ENCODE measurements at regions not wholly inside any gene's neighbourhood (a gene's known extent, or its start where the extent isn't known, plus 50 kb on each side); places are given as distances from the start of the nearest gene placed in this dataset.
"Not testable (repeated sequence)": the region's sequence is repeated elsewhere in the genome, so short reads cannot be mapped to it uniquely, and the experiment has no call there.

DNA sequence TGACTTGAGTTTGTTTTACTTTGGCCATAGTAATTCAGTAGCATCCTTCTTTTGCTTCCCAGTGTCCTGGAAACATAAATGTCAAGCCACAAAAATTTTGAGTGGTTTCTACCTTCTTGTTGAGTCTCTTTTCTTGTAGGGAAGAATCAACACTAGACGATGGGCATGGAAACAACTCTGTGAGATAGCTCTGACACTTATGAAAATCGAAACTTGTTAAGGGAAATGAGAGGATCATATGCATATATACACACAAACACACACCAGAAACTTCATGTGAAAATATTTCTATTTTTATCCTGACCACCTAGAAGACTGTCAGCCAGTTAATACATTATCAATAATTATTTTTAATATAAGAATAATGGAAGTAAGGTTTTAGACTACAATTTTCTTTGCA lies 1247.3 kb upstream of the FLRT2 start:
- no peak for DNase-seq (ENCODE audit: low spot score)

DNA sequence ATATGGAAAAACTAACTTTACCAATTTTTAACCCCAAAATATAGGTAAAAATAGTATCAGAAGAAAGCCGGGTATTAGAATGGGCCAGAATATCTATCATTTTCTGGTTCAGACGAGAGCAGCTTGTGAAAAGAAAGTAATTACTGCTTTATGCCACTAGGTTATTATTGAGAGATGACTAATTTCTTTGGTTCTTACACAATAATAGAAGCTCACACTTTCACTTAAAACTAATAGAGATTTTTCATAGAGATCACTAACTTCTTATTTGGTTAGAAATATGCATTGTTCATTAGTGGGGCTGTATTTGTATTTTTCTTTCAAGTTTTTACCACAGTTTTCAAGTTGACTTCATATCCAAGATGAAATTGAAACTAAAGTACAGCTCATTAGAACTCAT lies 1241.2 kb upstream of the FLRT2 start:
- DNase-seq (ENCODE audit: low spot score), result no peak

DNA sequence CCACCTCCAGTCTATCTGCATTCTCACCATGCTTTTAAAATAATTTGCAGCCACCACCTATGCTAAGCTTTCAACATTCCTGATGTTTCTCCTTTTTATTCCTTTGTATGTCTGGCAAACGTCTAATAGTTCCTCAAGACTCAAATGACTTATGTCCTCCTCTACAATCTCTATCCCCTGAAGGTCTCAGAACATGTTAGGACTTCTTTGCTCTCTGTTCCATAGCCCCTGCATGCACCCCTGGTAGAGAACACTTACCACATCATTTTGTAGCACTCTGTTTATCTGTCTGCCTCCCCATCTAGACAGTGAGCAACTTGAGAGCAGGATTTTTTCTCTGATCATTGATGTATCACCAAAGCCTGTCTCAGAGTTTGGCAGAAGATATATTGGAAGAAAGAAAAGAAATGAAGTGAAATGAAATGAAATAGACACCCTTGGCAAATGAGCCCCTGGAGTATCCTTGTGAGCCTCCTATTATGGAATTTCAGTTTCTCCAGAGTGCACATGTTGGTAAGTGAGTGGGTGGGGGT lies 1231.2 kb upstream of the FLRT2 start:
- no peak for DNase-seq (ENCODE audit: low spot score)

DNA sequence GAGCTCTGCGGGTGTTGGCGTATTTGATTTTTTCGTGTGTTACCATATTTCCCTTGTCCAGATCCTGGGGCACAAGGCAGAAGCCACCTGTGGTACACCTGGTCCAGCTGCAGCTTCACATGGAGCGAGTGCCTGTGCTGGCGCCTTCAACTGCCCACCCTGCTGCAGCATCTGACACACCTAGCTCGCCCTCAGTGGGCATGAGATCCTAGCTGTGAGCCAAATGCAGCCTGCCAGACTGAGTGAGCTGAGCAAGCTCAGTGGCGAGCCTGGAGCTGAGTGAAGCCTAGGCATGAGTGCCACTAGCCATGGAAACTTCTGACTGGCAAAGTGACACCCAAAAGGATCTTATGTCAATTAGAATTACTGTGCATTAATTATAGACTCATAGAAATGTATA lies 1226.8 kb upstream of the FLRT2 start:
- no peak for DNase-seq (ENCODE audit: low spot score)

DNA sequence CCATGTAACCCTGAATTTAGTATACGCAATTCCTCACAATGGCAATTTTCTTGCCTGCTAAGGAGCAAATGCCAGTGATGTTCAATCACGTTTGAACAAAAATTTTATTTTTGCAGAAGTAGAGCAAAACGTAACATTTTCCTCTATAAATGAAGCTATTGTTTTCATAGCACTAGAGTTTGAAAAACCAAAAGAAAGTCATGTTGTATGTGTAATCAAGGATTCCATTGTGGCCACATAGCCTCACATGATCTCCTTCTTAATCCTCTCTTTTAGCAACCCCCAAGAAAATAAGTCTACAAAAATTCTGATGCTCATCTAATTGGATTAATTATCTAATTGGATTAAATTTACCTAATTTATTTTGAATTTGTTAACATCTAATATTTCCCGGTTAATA lies 1217.4 kb upstream of the FLRT2 start:
- no peak for DNase-seq (ENCODE audit: low spot score)

DNA sequence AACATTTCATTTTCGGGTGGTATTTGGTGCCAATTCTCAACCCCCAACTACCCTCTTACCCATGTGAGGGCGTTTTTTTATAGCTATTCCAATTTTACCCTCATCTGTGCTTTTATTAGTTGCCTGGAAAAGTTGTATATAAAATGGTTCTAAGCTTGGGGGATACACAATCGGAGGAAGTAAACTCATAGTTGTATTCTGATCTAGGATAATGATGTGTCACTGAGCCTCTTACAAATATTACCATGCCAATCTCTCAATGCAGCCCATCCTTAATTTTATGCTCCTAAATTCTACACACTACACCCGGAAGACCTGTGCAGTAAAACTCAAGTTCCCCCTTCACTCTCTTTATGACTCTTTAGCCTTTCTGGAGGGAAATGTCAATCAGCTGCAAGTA lies 1206.5 kb upstream of the FLRT2 start:
- DNase-seq (ENCODE audit: low spot score), result no peak

DNA sequence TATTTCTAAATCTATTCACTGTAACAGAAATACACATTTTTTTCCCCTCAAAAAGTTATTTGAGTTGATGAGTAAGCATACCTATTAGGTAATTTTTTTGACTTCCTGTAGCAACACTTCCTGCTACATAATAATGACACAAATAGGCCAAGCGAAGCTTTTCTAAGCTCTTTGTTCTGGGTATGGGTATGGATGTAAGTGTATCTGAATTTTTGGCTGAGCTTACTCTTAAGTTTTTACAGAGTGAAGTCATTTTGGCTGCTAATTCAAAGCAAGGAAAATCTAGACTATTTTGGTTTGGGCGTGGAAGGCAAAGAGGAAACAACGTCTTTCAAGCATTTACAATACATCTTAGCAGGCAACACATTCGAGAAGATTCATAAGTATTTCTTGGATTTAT lies 1206.0 kb upstream of the FLRT2 start:
- DNase-seq (ENCODE audit: low spot score), result peak; percentile 3

DNA sequence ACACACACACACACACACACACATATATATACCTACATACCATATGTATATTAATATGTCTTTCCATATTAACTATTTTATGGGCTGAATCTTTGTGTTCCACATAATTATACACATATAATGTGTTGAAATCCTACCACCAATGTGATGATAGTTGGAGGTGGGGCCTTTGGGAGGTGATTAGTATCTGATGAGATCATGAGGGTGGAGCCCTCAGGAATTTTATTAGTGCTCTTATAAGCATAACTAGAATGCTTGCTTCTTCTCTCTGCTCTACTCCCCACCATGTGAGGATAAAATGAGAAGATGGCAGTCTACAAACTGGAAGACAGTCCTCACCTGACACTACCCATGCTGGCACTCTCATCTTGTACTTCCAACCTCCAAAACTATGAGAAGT lies 1193.5 kb upstream of the FLRT2 start:
- DNase-seq (ENCODE audit: low spot score), result no peak

DNA sequence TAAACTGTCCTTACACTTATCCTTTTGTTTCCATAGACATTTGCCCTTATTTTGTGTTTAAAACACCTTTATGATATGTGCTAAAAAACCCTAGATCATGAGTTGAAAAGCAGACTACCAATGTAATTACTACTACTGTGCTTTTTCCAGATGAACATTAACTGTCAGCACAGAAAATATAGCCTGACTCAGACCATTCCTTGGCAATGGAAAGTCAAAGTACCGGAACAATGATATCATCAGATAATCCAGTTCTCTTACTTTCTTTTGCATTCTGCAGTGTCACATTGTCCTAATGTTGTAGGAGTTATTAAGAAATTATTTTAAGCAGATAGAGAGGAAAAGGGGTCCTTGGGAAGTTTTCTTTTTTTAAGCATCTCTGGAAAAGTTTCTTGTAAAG lies 1189.0 kb upstream of the FLRT2 start:
- DNase-seq (ENCODE audit: low spot score), result no peak

DNA sequence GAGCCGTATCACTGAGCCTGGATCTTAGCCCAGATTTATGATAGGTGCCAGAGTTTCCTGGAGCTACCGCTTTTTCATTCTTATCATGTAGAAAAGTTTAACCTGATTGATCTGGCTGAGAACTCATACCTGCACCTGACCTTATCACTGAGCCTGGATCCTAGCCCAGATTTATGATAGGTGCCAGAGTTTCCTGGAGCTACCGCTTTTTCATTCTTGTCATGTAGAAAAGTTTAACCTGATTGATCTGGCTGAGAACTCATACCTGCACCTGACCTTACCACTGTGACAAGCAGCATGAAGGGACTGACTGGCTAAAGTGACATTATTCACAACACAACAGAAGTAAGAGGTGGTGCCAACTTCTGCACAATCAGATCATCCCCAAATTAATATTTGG lies 1188.1 kb upstream of the FLRT2 start:
- DNase-seq (ENCODE audit: low spot score), result not testable (repeated sequence)

DNA sequence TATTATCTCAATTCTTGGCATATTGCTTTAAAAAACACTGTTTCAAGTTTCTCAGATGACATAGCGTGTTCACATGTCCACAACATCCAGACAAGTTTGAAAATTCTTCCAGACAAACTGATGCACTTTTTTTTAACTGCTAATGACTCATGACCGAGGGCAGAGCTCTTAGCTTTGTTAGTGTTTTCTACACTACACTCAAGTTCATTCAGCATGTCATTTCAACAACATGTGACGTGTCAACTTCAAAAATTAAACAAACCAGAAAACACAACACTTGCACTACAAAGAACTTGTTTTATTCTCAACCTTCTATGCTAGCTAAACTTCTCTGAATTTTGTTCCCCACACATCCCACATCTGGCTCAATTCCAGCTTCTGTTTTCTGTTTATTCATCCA lies 1186.3 kb upstream of the FLRT2 start:
- no peak for DNase-seq (ENCODE audit: low spot score)

DNA sequence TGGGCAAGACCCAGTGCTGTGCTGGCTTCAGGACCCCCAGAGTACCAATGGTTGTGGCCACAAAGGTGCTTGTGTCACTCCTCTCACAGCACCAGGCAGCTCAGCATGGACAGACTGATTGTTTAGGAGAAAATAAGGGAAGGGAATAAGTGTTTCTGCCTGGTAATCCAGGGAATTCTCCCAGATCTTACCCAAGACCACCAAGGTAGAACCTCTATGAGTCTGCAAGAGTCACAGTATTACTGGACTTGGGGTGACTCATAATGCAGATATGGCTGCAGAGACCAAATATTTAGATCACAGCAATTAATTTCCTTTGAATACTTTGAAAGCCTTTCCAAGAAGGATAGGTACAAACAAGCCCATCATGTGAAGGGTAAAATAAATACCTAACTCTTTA lies 1178.3 kb upstream of the FLRT2 start:
- DNase-seq (ENCODE audit: low spot score), result no peak

DNA sequence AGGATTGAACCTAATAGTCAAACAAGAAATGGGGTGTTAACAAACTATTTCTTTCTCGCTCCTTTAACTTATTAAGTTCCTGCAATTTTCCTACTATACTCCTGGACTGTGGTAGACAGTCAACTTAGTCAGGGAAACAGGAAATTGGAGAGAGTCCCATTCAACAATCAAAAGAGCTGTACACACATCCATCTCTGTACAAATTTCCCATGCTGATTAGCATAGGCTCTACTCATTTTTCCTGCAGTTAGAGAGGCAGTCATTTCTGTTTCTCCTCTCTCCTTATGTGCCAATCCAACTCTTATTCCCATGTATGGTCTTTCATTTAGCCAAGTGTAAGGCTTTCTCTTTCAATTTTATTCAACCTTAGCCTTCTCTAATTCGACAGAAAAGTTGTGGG lies 1168.5 kb upstream of the FLRT2 start:
- no peak for DNase-seq (ENCODE audit: low spot score)

DNA sequence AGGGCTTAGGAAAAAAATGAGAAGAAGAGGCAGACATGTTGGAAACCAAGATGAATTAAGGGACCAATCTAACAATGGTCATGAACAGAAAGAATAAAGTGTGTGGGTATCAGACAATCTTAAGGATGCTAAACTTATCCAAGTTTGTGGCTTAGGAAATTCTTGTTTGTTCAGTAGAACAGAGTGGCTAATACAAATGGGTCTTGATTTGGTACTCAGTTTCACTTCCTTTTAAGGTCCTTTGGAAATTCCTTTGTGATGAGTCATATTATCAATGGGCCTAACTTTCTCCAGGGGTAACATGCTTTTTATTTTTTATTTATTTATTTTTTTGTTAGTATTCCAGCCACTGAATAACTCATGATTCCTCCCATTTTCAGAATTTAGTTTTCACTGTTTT lies 1154.7 kb upstream of the FLRT2 start:
- DNase-seq (ENCODE audit: low spot score), result no peak

DNA sequence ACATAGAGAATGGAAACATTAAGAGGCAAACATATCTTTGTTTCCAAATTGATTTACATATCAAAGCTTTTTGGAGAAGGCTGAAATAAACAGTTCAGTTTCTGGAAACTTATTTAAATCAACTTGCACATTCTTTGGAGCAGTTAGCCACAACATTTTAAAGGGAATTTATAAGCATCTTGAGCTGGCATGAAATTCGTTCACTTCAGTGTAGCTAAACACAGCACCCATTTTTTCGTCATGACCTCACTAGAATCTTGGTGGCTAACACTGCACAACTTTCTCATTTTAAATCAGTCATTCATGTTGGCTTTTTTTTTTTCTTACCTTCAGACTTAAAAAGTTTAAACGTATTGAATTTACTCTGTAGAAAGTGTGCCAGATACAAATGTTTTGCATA lies 1139.9 kb upstream of the FLRT2 start:
- DNase-seq (ENCODE audit: low spot score), result no peak

DNA sequence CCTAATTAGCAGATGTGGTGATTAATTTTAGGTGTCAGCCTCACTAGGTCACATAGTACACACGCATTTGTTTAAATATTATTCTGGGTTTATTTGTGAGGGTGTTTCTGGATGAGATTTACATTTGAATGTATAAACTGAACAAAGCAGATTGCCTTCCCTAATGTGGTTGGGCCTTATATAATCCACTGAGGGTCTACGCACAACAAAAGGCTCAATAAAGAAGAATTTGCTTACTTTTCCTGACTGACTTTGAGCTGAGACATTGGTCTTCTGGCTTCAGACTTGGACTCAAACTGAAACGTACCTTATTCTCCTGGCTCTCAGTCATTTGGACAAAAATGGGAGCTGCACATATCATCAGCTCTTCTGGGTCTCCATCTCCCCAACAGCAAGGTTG lies 1132.3 kb upstream of the FLRT2 start:
- no peak for DNase-seq (ENCODE audit: low spot score)

DNA sequence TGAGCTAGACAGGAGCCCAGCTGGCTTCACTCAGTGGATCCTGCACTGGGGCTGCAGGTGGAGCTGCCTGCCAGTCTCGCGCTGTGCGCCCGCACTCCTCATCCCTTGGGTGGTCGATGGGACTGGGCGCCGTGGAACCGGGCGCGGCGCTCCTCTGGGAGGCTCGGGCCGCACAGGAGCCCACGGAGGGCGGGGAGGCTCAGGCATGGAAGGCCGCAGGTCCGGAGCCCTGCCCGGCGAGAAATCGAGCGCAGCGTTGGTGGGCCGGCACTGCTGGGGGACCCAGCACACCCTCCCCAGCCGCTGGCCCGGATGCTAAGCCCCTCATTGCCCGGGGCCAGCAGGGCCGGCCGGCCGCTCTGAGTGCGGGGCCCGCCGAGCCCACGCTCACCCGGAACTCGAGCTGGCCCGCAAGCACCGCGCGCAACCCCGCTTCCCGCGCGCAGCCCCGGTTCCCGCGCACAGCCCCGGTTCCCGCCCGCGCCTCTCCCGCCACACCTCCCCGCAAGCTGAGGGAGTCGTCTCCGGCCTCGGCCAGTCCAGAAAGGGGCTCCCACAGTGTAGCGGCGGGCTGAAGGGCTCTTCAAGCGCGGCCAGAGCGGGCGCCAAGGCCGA lies 1130.5 kb upstream of the FLRT2 start:
- DNase-seq (ENCODE audit: low spot score), result no peak

DNA sequence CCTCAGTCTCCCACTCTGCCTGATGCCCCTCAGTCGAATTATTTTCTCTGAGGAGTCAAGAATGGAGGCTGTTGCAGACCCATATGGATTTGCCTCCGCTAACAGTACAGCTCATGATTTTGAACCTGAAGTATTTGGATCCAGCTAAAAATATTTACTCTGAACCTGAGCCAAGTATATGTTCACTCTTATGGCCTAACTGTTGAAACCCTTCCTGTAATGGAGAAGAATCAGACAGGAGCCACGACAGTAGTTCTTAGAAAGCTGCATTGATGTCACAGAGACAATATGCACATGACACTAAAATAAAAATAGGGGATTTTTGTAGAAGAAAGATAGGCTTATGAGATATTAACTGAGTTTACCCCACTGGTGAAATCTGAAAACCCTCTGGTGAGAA lies 1128.3 kb upstream of the FLRT2 start:
- no peak for DNase-seq (ENCODE audit: low spot score)

DNA sequence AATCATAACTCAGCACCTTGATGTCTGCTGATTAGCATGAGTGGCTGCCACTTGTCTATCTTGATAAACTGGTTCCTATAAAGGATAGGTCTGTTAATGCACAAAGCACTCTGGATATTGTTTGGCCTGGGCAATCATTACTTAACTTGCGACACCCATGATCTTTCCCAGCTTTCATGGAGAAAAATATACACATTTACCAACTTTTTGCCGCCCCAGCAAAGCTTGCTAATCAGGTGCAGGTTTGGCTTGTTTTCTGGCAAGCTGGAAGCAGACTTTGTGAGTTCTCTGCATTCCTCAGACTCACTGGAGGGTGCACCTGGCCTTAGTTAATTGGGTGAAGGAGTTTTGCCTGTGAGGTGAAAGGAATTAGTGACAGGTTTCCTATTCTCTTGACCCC lies 1126.4 kb upstream of the FLRT2 start:
- DNase-seq (ENCODE audit: low spot score), result no peak

DNA sequence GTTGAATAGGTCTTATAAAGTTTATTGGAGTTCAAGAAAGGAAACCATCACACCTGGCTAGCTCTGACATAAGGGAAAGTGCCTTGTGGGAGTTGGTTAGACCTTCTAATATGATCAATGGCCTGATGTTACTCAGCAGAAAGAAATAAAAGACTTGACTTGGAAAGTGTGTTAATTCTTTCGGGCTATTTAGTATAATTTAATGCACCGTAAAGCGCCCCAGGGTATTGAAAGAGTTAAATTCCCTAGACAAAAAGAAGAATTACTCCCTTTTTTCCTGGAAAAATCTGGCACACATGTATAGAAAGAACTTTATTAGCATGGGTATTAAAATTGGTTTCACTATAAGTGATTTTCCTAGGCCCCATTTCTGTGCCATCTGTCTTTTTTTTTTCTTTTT lies 1125.7 kb upstream of the FLRT2 start:
- DNase-seq (ENCODE audit: low spot score), result no peak

DNA sequence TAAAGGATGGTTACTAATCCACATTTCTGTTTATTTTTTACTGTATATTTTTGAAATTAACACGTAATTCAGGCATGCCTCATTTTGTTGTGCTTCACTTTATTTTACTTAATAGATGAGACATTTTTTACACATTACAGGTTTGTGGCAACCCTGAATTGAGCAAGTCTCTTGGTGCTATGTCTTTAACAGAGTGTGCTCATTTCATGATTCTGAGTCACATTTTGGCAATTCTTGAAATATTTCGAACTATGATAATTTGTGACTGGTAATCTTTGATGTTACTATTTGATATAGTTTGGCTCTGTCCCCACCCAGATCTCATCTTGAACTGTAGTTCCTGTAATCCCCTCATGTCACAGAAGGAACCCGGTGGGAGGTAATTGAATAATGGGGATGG lies 1120.5 kb upstream of the FLRT2 start:
- no peak for DNase-seq (ENCODE audit: low spot score)

DNA sequence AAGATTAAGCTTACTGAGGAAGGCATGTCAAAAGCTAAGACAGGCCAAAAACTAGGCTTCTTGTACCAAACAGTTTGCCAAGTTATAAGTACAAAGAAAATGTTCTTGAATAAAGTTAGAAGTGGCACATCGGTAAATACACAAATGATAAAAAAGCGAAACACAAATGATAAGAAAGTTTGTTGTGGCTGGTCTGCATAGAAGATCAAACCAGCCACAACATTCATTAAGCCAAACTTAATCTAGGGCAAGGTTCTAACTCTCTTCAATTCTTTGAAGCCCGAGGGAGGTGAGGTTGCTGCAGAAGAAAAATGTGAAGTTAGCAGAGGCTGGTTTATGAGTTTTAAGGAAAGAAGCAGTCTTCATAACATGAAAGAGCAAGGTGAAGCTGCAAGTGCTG lies 1119.6 kb upstream of the FLRT2 start:
- no peak for DNase-seq (ENCODE audit: low spot score)

DNA sequence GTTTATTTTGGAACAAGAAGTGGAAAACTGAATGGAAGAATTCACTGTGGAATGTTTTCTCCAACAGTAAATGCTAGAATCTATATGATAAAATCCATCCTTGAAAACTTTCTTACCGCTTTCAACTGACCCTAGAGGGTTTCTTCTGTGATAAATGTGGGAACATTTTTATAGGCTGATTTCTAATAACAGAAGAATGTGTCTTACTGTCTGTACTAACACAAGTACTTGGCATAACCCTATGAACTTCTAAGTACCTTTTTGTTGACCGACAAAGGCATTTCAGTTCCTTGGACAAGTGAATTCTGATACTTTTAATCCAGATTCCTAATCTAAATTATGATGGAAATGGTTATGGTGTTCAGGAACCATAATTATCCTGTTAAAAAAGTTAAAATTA lies 1109.7 kb upstream of the FLRT2 start:
- DNase-seq (ENCODE audit: low spot score), result no peak

DNA sequence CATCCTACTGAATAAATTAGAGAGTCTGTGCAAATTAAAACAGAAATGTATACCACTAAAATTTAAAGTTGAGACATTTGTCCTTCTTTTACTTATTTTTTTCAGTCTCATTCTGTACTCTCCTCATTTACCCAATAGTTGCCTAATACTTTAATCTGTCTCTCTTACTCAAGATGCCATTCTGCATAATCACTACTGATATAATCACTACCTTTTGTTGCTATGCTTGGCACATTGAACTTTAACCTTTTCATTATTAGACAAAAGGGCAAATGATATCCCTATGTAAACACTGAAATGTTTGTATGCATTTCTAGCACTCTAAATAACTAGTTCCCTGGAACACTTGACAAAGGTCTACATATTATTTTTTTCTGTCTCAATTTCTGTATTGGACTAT lies 1108.3 kb upstream of the FLRT2 start:
- DNase-seq (ENCODE audit: low spot score), result no peak

DNA sequence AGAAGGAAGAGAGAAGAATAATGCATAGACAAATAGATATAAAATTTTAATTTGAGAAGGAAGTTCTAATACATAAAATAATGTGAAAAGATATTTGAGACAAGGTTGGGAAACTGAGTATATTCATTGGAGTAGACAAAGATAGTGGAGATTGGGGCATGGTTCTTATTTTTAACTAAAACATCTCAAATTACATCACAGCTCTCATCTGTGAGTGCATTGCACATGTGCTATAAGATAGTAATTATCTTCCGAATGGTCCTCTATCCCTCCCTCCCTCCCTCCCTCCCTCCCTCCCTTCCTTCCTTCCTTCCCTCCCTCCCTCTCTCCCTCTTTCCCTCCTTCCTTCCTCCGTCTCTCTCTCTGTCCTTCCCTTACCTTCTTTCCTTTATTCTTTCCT lies 1104.0 kb upstream of the FLRT2 start:
- no peak for DNase-seq (ENCODE audit: low spot score)
